ENCODE measurements at regions not wholly inside any gene's neighbourhood (a gene's known extent, or its start where the extent isn't known, plus 50 kb on each side); places are given as distances from the start of the nearest gene placed in this dataset.
"Not testable (repeated sequence)": the region's sequence is repeated elsewhere in the genome, so short reads cannot be mapped to it uniquely, and the experiment has no call there.

DNA sequence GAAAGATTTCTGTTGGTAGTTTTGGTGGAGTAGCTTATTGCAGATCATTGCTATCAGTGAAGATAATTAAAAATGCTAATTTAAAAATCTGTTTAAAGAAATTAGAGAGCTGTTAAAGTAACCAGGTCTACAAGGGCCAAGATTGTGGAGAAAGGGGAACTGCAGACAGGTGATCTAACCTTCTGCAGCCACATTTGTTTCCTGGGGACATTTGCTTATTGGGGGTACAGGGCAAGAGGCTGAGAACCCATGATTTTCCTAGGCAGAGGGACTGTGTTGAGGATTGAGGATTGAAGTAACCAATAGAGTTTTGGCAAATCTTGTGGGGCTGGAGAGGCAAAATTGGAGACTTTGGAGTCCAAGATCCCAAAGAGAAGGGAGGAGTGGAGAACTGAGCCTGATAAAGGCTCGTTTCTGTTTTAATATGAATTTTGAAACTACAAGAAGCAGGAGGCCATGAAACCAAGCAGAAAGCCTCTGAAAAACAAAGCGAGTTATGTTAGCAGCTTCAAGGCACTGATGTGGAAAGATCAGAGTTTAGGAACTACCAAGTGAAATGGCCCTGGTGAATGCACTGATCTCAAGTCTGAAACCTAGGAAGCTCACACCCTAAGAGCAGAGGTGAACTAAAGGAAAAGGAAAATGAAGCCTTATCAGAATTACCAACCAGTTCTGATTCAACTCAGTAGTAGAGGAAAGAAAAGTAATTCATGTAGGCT, 219.8 kb upstream of the C9orf72 start:
- Mint-ChIP-seq H3K27me3 (peaks cover 2% of the 10 kb centered on the region), H3K9me3 (peaks cover 4 to 15% (median 10%) of the 10 kb centered on the region in 3 donors), H3K4me3 (no peak overlapping the region), H3K27ac (no peak overlapping the region), H3K36me3 (no peaks in the 10 kb centered on the region), H3K4me1 (peaks cover 0 to 3% (median 0%) of the 10 kb centered on the region in 3 donors)

DNA sequence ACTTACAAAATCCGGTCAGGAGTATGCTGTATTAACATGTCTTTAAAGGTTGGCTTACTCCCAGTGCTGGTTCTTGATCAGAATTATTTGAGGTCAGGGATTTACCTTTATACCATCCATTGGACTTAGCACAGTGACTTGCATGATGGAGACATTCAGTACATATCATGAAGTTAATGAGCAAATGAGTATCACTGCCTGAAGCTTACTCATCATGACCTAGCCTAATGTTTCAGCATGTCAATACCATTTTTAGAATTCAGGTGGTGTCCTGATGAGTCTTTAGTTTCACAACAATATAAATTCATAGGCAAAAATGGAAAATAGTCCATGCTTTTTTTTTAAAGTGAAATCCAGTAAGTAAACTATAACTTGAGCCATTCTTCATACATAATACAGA, 226.0 kb upstream of the C9orf72 start:
- Mint-ChIP-seq H3K36me3 (no peaks in the 10 kb centered on the region), H3K27me3 (peaks cover 3% of the 10 kb centered on the region), H3K4me3 (no peak overlapping the region), H3K4me1 (no peaks in the 10 kb centered on the region), H3K9me3 (peaks cover 0 to 10% (median 0%) of the 10 kb centered on the region in 3 donors), H3K27ac (no peak overlapping the region)

DNA sequence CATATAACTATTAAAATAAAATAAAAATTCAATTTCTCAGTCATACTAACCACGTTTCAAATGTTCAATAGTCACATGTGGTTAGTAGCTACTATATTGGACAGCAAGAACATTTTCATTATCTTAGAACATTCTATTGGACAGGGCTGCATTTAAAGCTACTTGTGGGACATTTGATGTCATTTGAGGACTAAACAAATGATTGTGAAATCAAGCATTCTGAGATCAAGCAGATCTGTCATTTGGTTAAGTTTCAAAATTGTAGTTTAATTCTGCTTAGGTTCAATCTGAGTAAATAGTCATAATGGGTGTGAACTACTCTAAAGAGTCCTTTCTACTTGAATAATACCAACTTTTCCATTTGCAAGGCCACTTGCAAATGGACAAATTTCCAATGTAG, 226.9 kb upstream of the C9orf72 start:
- H3K4me1 Mint-ChIP-seq, result no peaks in the 10 kb centered on the region
- H3K27me3 Mint-ChIP-seq, result peaks cover 3% of the 10 kb centered on the region
- H3K4me3 Mint-ChIP-seq, result no peak overlapping the region
- no peak overlapping the region for H3K27ac Mint-ChIP-seq
- no peaks in the 10 kb centered on the region for H3K36me3 Mint-ChIP-seq
- H3K9me3 Mint-ChIP-seq, result peaks cover 0 to 9% (median 0%) of the 10 kb centered on the region in 3 donors

DNA sequence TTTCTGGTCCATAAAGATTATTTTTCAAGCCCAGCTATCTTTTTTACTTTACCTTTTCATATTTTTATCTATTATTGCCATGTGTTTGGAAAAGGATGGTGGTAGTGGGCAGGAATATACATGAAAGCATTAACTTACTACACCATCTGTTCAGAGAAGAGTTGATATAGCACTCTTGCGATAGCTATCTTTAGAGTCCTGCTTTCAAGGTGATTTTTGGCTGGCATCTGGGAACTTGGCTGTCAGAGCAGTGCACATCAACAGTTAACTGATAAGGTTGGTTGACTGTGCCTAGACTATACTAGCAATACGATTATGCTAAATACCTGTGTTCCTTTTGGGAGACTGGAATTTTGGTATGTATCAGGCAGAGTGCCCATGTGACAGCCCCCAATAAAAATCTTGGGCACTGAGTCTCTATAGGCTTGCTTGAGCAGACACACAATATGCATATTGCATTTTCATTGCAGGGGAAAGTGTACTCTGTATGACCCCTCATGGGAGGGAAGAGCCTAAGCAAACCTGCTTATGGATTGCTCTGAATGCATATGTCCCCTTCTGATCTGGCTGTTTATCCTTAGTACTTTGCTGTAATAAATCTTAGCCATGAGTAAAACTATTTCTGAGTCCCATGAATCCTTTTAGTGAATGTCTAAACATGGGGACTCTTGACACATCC, 227.6 kb upstream of the C9orf72 start:
- H3K9me3 Mint-ChIP-seq, result peaks cover 0 to 3% (median 0%) of the 10 kb centered on the region in 3 donors
- no peak overlapping the region for H3K4me3 Mint-ChIP-seq
- no peaks in the 10 kb centered on the region for H3K36me3 Mint-ChIP-seq
- H3K27ac Mint-ChIP-seq, result no peak overlapping the region
- H3K4me1 Mint-ChIP-seq, result no peaks in the 10 kb centered on the region
- peaks cover 3% of the 10 kb centered on the region for H3K27me3 Mint-ChIP-seq

DNA sequence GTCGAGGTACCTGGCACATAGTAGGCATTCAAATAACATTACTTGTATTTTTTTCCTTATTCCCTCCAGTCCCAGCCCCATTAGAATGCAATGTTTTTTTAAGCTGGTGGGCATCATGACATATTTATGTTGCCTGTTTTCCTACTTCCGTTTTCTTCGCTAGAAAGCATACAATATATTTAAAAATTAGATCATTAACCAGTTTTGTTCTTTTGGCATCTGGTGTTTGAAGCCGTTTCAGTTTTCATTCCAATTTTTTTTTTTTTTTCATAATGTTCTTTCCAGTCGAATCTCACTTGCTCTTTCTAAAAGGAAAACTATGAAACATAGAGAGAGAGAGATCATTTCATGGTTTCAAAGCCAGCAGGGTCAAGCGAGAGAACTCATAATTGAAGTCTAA, 228.3 kb upstream of the C9orf72 start:
- H3K36me3 Mint-ChIP-seq, result no peaks in the 10 kb centered on the region
- no peak overlapping the region for H3K27ac Mint-ChIP-seq
- peaks cover 3% of the 10 kb centered on the region for H3K27me3 Mint-ChIP-seq
- H3K9me3 Mint-ChIP-seq, result no peaks in the 10 kb centered on the region
- no peak overlapping the region for H3K4me3 Mint-ChIP-seq
- H3K4me1 Mint-ChIP-seq, result no peaks in the 10 kb centered on the region

DNA sequence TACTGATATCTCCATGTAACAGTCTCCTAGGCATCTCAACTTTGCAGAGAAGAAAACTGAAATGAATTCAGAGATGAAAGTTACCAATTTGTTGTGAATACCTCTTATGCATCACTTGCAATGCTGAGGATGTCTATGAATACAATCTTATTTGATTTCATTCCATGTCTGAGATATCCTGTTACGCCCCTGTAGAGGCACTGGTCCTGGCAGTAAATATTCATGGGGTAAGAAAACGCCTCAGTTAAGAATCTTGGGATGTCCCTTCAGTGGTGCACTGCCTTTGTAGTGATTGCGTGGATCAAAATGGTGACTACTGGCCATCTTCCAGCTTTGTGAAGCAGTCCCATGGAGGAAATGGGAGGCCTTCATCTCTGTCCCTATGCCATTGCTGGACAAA, 229.1 kb upstream of the C9orf72 start:
- H3K36me3 Mint-ChIP-seq, result no peaks in the 10 kb centered on the region
- no peak overlapping the region for H3K4me3 Mint-ChIP-seq
- H3K27ac Mint-ChIP-seq, result no peak overlapping the region
- no peaks in the 10 kb centered on the region for H3K9me3 Mint-ChIP-seq
- peaks cover 3% of the 10 kb centered on the region for H3K27me3 Mint-ChIP-seq
- H3K4me1 Mint-ChIP-seq, result no peaks in the 10 kb centered on the region

DNA sequence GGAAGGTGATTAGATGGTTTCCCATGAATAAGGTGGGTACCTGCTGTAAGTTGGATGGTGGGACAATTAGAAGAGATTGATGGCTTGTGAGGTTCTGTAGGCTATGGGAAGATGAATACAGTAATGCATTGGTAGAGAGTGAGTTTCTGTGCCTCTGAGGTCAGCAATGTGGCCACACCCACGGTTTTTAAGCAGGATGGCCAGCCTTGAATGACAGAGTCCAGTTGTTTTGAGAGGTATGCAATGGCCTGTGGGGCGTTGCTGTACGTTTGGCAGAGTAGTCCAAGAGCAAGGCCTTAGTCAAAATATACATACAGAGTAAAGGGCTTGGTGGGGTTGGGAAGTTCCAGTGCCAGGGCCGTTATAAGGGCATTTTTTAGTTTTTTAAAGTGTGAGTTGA, 235.6 kb upstream of the C9orf72 start:
- Mint-ChIP-seq H3K27me3 (no peaks in the 10 kb centered on the region), H3K4me3 (no peak overlapping the region), H3K9me3 (peaks cover 0 to 2% (median 0%) of the 10 kb centered on the region in 3 donors), H3K27ac (no peak overlapping the region), H3K4me1 (no peaks in the 10 kb centered on the region), H3K36me3 (no peaks in the 10 kb centered on the region)

DNA sequence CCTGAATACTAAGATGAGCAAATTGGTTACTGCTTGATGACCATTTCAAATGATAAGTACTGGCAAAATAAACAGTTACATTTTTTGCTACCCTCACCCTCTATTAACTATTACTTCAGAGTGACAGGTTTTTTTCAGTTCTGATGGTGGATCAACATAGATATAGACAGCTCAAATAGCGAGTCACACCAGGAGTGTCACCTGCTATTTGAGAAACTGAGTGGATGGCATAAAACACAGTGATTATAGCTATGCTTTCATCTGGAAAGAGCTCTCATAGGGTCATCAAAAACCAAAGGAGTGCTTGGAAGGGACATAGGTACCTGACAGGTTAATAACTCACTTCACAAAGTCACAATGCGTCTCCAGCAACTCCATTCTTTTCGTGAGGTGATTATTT, 244.5 kb upstream of the C9orf72 start:
- Mint-ChIP-seq H3K4me1 (no peaks in the 10 kb centered on the region), H3K9me3 (peaks cover 2 to 3% (median 3%) of the 10 kb centered on the region in 3 donors), H3K27ac (no peak overlapping the region), H3K4me3 (no peak overlapping the region), H3K27me3 (no peaks in the 10 kb centered on the region), H3K36me3 (no peaks in the 10 kb centered on the region)

DNA sequence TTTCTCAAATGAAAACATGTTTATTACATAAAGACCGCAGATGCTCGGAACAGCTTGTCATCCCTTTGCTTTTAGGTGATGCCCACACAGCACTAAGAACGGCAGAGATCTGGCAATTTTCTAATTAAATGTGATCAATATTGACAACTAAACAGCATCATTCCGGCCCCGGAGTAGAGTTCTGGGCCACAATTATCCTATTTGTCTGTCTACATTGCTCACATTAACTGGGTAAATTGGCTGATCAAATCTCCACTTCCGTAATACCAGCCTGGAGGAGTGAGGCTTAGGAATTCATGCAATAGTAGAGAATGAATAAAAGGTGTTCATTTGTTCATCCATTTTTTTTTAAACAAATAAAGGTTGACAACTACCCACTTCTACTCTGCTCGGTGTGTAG, 245.1 kb upstream of the C9orf72 start:
- Mint-ChIP-seq H3K27ac (no peak overlapping the region), H3K36me3 (no peaks in the 10 kb centered on the region), H3K4me3 (no peak overlapping the region), H3K27me3 (no peaks in the 10 kb centered on the region), H3K9me3 (peaks cover 2 to 3% (median 3%) of the 10 kb centered on the region in 3 donors), H3K4me1 (no peaks in the 10 kb centered on the region)

DNA sequence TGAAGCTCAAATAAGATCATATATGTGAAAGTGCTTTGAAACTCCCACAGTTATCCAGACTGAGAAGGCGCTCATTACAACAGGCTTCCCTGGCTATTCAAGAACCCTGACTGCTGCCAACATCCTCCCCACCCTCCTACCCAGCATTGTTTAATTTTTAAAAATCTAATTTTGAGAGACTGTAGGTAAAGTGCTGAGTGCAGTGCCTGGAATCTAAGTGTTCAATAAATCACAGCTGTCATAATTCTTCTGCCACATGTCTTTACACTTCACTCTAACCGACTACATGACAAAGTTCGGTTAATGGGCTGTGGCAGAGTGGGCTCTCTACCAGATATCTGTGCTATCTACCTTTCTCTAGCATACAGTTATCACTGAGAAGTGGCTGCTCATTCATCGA, 255.6 kb upstream of the C9orf72 start:
- Mint-ChIP-seq H3K4me3 (no peak overlapping the region), H3K27me3 (no peaks in the 10 kb centered on the region), H3K36me3 (no peaks in the 10 kb centered on the region), H3K9me3 (peaks cover 0 to 2% (median under 1%) of the 10 kb centered on the region in 3 donors), H3K27ac (no peak overlapping the region), H3K4me1 (peaks cover 0 to 1% (median 0%) of the 10 kb centered on the region in 3 donors)

DNA sequence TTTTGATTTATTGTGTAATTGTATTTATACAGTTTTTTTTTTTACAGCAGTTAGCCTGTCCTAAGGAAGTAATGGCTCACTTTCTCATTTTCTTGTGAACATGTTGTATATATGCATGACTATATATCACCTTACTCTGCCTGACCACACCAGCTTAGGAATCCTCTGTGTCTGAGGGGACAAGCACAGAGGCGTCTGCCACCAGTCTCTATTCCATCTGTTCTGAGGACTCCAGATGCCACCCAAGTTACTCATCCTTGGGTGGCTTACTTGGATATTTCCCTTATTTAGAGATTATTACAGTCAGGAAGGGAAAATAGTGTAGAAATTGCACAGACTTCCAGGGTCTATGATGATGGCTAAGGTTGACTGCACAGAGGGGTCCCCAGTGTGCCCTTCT, 256.3 kb upstream of the C9orf72 start:
- Mint-ChIP-seq H3K27me3 (peaks cover 2% of the 10 kb centered on the region), H3K4me1 (peaks cover 0 to 1% (median 0%) of the 10 kb centered on the region in 3 donors), H3K9me3 (peaks cover 0 to 4% (median 0%) of the 10 kb centered on the region in 3 donors), H3K4me3 (no peak overlapping the region), H3K36me3 (no peaks in the 10 kb centered on the region), H3K27ac (no peak overlapping the region)

DNA sequence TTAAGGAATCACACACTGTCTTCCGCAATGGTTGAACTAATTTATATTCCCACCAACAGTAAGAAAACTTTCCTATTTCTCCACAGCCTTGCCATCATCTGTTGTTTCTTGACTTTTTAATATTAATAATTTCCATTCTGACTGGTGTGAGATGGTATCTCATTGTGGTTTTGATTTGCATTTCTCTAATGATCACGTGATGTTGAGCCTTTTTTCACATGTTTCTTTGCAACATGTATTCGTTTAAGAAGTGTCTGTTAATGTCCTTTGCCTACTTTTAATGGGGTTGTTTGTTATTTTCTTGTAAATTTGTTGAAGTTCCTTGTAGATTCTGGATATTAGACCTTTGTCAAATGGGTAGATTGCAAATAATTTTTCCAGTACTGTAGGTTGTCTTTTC, 258.8 kb upstream of the C9orf72 start:
- not testable (repeated sequence) for H3K36me3 Mint-ChIP-seq, H3K4me1 Mint-ChIP-seq, H3K27ac Mint-ChIP-seq, H3K4me3 Mint-ChIP-seq, H3K9me3 Mint-ChIP-seq, H3K27me3 Mint-ChIP-seq

DNA sequence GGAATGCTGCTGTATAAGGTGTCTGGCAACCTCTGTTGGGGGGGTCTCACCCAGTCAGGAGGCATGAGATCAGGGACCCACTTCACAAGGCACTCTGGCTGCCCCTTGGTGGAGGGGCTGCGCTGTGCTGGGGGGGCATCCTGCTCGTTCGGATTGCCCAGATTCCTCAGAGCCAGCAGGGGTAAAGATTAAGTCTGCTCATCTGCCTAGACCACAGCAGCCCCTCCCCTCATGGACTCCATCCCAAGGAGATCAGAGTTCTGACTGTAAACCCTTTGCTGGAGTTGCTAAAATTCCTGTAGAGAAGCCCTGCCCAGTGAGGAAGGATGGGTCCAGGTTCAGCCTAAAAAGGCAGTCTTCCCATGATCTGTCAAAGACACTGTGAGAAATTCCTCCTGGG, 262.0 kb upstream of the C9orf72 start:
- Mint-ChIP-seq H3K36me3 (no peaks in the 10 kb centered on the region), H3K4me1 (no peaks in the 10 kb centered on the region), H3K27ac (no peak overlapping the region), H3K4me3 (no peak overlapping the region), H3K27me3 (peaks cover 4% of the 10 kb centered on the region), H3K9me3 (peaks cover 0 to 4% (median 0%) of the 10 kb centered on the region in 3 donors)

DNA sequence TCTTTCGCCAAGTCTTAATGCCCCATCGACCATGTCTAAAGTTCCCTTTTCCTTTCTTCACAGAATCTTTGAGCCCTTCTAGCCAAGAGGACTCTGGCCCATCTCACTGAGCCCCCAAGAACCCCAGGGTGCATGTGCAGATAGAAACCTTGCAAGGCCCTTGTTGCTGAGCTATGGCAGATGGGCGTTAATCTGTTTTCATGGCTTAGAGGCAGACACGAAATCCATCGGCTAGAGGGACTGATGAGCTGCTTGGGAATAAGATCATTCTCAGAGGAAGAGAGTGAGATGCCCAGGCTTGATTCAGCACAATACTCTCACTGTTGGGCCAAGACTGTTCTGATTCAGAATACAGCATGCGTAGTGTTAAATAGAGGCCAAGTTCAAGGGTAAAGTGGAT, 262.5 kb upstream of the C9orf72 start:
- Mint-ChIP-seq H3K4me1 (no peaks in the 10 kb centered on the region), H3K36me3 (no peaks in the 10 kb centered on the region), H3K9me3 (peaks cover 0 to 4% (median 0%) of the 10 kb centered on the region in 3 donors), H3K27me3 (peaks cover 4% of the 10 kb centered on the region), H3K4me3 (no peak overlapping the region), H3K27ac (no peak overlapping the region)

DNA sequence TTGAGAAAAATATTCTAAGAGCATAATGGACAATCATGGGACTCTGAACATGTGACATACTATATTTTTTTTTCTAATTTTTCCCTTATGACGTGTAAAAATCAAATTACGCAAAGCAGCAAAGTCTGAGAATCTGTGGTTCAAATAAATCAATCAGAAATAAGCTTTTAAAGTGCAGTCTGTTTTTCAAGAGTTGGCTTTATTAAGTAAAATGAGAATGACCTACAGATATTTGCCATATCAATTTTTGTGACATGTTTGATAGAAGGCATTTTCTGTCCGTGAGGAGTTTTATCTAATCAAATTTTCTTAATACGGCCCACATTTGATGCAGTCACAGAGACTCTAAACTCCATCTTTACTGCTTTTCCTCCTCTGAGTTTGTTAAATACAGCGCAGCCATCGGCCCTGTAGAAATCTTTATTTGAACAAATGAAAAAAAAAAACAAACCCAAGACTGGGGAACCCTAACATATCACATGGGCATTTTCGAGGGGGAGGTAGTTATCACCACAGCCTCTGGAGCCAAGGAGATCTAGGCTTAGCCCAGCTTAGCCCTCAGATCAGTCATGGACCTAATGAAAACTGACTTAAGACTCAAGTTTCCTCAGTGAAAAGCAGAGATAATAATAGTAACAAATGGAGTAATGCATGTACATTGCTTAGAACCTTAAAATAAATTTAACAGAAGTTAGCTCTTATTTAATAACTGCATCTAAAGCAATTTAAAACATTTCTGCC, 263.6 kb upstream of the C9orf72 start:
- Mint-ChIP-seq H3K4me1 (no peaks in the 10 kb centered on the region), H3K9me3 (peaks cover 0 to 4% (median 0%) of the 10 kb centered on the region in 3 donors), H3K36me3 (no peaks in the 10 kb centered on the region), H3K4me3 (no peak overlapping the region), H3K27ac (no peak overlapping the region), H3K27me3 (peaks cover 6% of the 10 kb centered on the region)

All from IgD-negative memory B cell (primary cell).